ENCODE measurements at regions not wholly inside any gene's neighbourhood (a gene's known extent, or its start where the extent isn't known, plus 50 kb on each side); places are given as distances from the start of the nearest gene placed in this dataset.

GRCh38 chr5:5755888-5756287 is 333.4 kb downstream of the ICE1 start:
- TF ChIP-seq CTCF (IDR thresholded peaks at IDR 0.05; ENCODE audit: insufficient read depth, low read depth, low read length) (no peak), EZH2 (IDR thresholded peaks at IDR 0.05; ENCODE audit: insufficient read depth, low read length) (no peak)
